ENCODE measurements at regions not wholly inside any gene's neighbourhood (a gene's known extent, or its start where the extent isn't known, plus 50 kb on each side); places are given as distances from the start of the nearest gene placed in this dataset.

- TF ChIP-seq CTCF (IDR thresholded peaks at IDR 0.05) (no peak), EP300 (IDR thresholded peaks at IDR 0.05) (no peak), POLR2A (IDR thresholded peaks at IDR 0.05; ENCODE audit: low read depth) (no peak), POLR2AphosphoS5 (IDR thresholded peaks at IDR 0.05) (no peak)
These were observed 174.9 kb upstream of the DMAC1 start for GRCh38 chr9:7974335-7974960.
